GM18868 (cell line): ENCODE measurements at regions not wholly inside any gene's neighbourhood (a gene's known extent, or its start where the extent isn't known, plus 50 kb on each side); places are given as distances from the start of the nearest gene placed in this dataset.

ENCODE experiments used
- ATAC-seq: cut with Tn5 transposase; IDR thresholded peaks from one replicate; pipeline ENCODE4 v1.9.1; 2021; ENCODE audit warnings: mild to moderate bottlenecking, moderate library complexity; ENCODE audit not compliant: unreplicated experiment

GRCh38 chr2:236671896-236672562 is 102.4 kb downstream of the ACKR3 start:
- no peak for ATAC-seq

DNA sequence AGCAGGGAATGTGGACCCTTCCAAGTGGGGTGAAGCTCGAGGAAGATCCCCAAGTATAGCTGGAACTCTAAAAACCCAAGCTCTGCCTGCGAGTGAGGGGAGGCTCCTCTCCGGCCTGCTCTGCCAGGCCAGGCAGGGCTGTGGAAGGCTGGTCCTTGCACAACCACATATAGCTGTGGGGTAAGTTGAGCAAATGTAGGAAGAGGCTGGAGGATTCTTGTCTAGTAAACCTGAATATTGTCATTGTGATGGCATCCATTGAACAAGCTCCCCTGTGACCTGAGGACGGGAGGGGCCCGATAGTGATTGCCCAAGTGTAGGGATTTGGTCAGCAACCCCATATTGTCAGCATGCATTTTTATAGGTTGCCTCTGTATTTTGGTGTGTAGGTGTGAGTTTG is 103.0 kb downstream of the ACKR3 start:
- no peak for ATAC-seq

DNA sequence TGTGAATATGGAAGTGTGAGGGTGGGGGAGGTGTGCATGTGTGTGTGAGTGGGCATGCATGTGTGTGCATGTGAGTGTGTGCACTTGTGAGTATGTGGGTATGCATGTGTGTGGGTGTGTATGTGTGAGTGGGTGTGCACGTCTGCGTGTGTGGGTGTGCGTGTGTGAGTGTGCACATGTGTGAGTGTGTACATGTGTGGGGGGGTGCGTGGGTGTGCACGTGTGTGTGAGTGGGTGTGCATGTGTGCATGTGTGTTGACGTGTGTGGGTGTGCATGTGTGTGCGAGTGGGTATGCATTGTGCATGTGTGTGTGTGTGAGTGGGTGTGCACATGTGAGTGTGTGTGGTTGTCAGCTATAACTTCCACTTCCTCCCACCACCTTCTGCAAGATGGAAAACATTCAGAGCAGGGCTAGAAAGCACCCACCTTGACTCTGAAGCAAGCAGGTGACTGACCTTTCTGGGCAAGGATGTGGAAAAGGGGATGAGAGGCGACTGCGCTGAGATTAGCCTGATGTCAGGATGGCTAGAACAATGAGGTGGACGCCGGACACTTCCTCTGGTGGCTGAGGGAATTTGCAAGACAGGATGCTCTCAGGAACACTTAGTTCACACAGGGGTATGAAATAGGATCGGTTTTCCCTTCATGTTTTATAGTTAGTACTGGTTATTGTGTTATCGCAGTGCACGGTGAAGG is 103.6 kb downstream of the ACKR3 start:
- ATAC-seq, result no peak

- ATAC-seq, result no peak
Observed at GRCh38 chr2:236673823-236674185, 104.2 kb downstream of the ACKR3 start.

GRCh38 chr2:236674238-236674637 is 104.6 kb downstream of the ACKR3 start:
- ATAC-seq, result no peak

DNA sequence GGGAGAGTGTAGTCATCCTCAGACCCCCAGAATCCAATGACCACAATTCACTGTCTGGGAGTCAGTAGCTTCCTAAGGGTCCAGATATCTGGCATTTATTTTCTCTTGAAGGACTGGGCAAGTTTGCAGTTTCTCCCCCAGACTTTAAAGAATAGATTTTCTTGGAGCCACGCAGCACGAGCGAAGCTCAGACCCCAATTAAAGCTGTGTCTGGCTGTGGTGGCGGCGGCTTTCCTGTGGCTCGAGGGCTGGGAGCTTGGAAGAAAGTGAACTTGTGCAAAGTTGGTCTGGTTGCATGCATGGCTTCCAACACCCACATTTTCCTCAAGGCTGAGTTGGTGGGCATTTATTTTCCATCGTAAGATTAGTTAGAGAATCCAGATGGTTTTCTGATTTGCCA is 105.0 kb downstream of the ACKR3 start:
- ATAC-seq, result no peak

DNA sequence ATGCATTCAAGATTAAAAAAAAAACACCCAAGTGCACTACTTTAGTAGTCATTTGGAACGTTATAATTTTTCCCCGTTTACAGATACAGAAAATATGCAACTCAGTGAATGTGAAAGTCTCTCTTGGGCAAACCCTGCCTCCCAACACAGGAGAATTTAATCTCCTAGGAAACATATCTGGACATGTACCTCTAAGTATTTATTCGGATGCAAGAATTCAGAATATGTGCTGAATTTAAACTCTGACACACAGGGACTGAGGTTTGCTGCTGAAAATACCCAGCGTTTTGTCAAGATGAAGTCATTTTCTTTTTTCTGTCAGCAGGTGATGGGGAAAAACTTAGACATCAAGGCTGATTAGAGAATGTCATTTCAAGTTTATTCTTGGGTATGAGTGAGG is 105.4 kb downstream of the ACKR3 start:
- ATAC-seq, result no peak

- no peak for ATAC-seq
Observed at GRCh38 chr2:236675526-236675925, 105.9 kb downstream of the ACKR3 start.

GRCh38 chr2:236676136-236676873 is 106.7 kb downstream of the ACKR3 start:
- ATAC-seq, result no peak

- no peak for ATAC-seq
Observed at GRCh38 chr2:236677368-236677767, 107.7 kb downstream of the ACKR3 start.

- no peak for ATAC-seq
Observed at GRCh38 chr2:236678307-236678975, 108.8 kb downstream of the ACKR3 start.

DNA sequence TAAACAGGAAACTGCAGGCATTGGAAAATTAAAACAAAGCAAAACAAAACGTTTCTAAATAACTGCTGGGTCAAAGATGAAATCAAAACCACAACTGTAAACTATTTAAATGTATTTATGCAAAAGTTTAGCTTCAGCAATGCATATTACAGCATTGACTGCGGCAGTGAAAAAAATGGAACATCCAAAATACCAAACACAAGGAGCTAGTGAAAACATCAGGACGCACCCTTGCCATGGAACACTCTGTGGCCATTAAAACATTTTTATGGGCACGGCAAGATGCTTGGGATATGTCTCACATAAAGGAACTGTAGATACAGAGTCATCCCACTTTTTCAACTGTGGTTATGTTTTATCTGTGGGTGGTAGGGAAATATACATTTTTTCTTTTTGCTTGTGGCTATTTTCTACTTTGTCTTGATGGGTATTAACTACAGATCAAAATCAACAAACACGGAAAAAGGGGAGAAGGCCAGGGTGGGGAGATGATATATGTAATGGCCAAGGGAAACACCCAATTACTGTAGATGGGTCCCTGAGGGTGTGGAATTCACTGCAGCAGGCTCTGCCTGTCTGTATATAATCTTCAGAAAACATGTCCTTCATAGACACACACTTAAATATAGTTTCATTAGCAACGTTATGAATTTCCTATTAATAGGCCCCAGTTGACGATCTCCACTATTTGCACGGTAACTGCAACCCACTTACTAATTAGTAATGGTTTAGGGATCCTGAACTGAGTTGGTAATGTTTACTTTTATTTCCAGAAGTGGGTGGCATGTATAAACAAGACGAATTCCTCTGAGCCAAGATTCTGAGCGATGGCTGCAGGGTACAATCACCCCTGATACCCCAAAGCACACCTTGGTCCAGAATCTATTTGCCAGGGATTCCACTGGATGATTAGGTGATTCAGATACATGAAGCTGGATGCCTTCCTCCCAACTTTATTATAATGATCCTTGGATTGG is 110.5 kb downstream of the ACKR3 start:
- no peak for ATAC-seq

DNA sequence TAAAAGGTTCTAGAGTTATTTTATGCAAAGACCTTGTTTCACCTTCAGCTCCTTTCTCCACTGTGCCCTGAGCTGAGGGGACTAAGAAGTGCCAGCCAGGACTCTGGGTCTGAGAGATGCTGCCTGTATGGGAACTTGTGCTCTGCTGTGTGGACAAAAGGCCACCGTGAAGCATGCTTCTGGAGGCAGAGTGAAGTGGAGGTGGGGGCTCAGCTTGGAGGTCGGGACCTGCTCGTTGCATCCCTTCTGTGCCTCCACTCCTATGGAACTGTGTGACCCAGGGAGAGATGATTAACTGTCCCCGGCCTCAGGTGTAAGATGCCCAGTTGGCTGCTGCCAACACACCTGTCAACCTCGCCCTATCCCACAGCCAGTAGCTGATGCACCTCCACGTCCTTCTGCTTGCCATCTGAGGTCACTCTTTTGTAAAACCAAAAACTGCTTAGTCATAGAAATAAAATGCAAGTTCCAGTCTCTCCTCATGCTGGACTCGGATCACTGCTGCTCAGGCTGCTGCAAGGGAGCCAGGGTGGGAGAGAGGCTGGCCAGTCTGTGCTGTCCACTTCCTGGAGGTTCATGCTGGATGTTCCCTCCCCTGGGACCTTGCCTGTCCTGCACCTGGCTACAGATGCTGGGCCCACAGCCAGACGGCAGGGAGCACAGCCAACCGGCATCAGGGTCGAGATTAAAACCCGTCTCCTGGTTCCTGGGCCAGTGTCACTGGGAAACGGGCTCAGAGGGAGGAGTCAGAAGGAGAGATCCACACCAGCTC is 113.2 kb downstream of the ACKR3 start:
- ATAC-seq, result no peak

DNA sequence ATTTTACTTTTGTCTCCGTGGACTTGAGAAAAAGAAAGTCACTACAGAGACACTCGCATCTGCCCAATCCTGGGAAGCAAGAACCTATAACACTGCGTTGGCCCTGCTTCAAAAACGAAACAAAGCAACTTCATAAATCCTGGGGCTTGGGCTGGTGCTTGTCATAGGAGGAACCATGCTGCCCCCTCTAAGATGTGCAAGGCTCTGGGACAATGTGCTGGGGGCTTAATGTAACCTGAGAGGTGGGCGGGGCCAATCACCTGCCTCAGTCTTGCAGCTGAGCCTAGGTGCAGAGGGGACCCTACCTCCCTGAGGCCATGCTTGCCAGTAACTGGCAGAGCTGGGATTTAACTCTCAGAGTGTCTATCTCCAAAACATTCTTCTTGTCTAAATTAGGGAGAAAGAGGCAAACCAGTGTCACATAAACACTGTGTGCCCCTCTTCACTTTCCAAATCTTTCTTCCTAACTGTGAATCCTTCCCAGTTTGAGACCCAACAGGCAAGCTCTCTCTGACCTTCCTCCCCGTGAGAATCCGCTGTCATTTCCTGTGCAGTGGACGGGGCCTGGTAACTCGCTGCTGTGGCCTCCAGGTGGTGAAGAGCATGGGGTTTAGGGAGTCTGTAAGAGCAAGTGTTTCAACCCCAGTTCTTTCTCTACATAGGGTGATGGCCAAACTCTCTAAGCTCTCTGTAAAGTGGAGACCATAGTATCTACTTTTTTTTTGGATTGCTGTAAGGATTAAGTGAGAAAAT is 115.1 kb downstream of the ACKR3 start:
- no peak for ATAC-seq

DNA sequence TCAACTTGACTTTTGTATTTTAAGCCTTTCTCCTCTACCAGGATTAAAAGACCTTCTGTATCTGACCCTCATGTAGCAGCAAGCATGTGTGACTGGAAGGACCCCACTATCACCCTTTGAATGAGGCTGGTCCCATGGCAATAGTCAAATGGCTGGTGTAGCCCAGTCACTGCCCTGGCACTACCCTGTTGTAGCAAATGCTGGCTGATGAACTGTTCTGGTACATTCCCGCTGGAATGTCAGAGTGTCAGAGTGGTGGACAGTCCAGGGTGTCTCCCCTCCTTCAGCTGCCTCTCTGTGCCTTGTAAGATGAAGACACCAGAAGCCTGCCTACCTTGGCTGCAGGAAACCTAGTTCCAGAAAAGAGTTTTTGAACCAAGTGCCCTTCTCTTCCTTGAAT is 115.7 kb downstream of the ACKR3 start:
- ATAC-seq, result no peak

DNA sequence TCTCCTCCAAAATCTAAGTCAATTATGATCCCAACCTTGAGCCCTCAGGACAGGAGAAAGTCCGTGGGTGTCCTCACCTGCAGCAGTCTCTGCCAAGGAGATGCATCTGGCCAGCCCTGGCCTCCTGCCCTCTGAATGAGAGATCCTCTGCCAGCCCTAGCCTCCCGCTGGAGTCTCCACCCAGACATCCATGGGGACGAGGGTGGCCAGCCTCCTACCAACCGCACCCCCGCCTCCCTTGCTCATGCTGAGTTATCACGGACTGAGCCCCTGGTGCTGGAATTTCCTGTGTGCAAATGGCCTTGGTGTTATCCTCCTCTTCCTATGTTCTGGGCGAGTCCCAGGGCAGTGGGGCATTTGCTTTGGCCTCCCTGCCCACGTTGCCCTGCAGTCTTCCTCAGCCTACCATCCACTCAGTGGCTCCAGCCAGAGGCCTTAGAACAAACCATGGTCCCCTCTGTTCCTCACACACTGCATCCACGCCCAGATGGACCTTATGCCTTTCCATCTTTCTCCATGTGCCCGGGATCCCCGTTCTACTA is 116.4 kb downstream of the ACKR3 start:
- ATAC-seq, result no peak

DNA sequence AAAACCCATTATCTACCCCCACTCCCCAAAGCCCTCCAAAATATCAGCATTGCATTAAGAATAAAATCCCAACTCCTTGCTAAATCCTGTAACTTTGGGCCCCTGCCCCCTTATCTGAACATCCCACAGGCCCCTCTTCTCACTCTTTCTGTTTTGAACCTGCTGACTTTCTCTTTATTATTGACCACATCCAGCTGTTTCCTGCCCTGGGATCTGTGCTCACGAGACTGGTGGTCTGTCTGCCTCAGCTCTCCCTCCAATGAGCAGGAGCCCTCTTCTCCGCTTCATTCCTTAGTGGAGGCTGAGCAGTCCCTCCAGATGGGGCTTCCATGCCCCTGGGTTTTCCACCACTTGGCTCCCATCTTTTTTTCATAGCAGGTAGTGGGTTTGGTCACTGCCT is 116.9 kb downstream of the ACKR3 start:
- ATAC-seq, result no peak

DNA sequence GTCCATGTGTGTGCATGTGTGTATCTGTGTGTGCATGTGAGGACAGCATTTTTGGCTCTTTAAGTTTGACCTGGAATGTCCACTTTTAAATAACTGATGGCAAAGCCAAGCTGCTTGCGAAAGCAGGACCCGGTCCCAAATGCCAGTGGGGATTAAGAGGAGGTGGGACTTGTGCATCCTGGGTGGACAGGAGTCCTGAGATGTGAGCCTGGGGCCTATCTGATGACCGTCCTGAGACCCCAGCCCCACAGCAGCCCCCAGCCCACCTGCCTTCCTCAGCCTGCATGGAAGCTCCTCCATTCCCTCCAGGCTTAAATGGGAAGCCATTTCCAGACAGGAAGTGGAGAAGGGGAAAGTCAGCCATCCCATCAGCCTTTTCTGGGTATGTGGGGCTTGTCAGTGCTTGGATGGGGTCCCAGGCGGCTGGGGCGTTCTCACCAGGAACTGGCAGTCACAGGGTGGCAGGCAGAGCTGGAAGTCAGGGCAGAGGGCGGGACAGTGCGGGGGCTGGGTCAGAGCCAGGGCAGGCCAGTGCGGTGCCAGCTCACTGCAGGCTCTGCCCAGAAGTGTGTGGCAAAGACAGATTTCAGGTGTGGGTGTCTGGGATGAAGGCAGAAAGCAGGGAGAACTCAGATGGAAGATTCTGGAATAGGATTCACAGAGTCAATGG is 117.8 kb downstream of the ACKR3 start:
- ATAC-seq, result no peak
